ENCODE measurements at regions not wholly inside any gene's neighbourhood (a gene's known extent, or its start where the extent isn't known, plus 50 kb on each side); places are given as distances from the start of the nearest gene placed in this dataset.

DNA sequence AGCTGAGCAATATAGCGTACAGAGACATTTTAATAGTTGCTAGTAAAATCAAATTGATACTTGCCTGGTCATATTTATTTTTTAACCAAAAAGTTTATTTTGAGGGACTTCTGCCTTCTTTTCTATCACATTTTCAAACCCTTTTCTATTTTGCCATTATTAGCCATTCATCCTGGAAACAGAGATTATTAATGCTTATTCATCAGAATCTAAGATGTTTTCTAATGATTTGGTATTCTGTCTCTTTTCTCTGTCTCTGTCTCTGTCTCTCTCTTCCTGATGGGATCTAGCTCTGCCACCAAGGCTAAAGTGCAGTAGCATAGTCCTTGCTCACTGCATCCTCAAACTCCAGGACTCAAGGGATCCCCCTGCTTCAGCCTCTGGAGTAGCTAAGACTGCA, 871.3 kb upstream of the CDH8 start:
- no peak overlapping the region for H3K27ac ChIP-seq (ENCODE audit: low read depth in 1 of 2, low read length in 2 of 2)
- H3K4me1 Mint-ChIP-seq (ENCODE audit: low read depth), result no peaks in the 10 kb centered on the region
- TF ChIP-seq, protein P1, sequence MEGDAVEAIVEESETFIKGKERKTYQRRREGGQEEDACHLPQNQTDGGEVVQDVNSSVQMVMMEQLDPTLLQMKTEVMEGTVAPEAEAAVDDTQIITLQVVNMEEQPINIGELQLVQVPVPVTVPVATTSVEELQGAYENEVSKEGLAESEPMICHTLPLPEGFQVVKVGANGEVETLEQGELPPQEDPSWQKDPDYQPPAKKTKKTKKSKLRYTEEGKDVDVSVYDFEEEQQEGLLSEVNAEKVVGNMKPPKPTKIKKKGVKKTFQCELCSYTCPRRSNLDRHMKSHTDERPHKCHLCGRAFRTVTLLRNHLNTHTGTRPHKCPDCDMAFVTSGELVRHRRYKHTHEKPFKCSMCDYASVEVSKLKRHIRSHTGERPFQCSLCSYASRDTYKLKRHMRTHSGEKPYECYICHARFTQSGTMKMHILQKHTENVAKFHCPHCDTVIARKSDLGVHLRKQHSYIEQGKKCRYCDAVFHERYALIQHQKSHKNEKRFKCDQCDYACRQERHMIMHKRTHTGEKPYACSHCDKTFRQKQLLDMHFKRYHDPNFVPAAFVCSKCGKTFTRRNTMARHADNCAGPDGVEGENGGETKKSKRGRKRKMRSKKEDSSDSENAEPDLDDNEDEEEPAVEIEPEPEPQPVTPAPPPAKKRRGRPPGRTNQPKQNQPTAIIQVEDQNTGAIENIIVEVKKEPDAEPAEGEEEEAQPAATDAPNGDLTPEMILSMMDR (IDR thresholded peaks at IDR 0.05), result no peak
- no peak for DNase-seq
- H3K4me1 ChIP-seq (ENCODE audit: insufficient read depth, low read length), result no peaks in the 10 kb centered on the region
- peaks cover 6% of the 10 kb centered on the region for H3K9me3 Mint-ChIP-seq
- no peaks in the 10 kb centered on the region for H3K27me3 ChIP-seq (ENCODE audit: control insufficient read depth in 1 of 2, insufficient read depth in 2 of 2, low read length in 2 of 2)
- H3K27me3 Mint-ChIP-seq, result no peaks in the 10 kb centered on the region
- intact Hi-C loops (cut with DNase I, micrococcal nuclease), result no loop called here
- H3K36me3 ChIP-seq (ENCODE audit: insufficient read depth, low read length), result no peaks in the 10 kb centered on the region
- ChIA-PET CTCF (no interaction called here), POLR2A (no interaction called here)
- peaks cover 0 to 13% of the 10 kb centered on the region in 2 experiments for H3K9me3 ChIP-seq (ENCODE audit: control insufficient read depth in 1 of 2, insufficient read depth in 1 of 2, low read length in 2 of 2)
- no peaks in the 10 kb centered on the region for H3K36me3 Mint-ChIP-seq (ENCODE audit: low read depth)
- no peak overlapping the region for H3K27ac Mint-ChIP-seq
- H3K4me3 ChIP-seq (ENCODE audit: low read length), result no peak overlapping the region
- no peak for ATAC-seq (ENCODE audit: poor library complexity)
- no peak overlapping the region for H3K4me3 Mint-ChIP-seq

DNA sequence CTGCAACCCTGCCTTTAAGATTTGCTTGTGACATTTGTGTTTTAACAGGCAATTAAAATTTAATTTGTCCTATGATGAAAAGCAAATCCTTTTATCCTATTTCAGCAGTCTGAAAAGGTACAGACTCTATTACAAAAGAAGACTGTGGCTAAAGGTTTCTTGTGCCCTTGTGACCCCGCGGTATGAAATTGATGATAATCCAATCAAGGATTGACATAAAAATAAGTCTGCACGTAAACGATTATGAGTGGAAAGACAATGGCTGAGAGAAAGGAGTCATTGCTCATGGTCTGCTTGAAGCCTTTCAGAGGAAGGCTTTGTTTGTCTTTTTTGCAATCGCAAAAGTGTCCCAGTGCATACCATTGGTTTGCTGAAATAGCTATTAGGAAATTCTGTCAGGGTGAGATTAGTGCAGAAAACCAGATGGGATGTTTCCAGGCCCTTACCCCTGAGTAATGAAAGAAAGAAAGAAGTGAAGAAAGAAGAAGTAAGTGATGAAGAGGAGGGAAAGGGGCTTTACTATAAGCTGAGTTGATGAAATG, 867.8 kb upstream of the CDH8 start:
- H3K27me3 Mint-ChIP-seq, result no peaks in the 10 kb centered on the region
- Histone ChIP-seq H3K36me3 (ENCODE audit: insufficient read depth, low read length) (no peaks in the 10 kb centered on the region), H3K27me3 (ENCODE audit: control insufficient read depth in 1 of 2, insufficient read depth in 2 of 2, low read length in 2 of 2) (no peaks in the 10 kb centered on the region), H3K4me1 (ENCODE audit: insufficient read depth, low read length) (no peaks in the 10 kb centered on the region), H3K9me3 (ENCODE audit: control insufficient read depth in 1 of 2, insufficient read depth in 1 of 2, low read length in 2 of 2) (peaks cover 0 to 13% of the 10 kb centered on the region in 2 experiments), H3K4me3 (ENCODE audit: low read length) (no peak overlapping the region), H3K27ac (ENCODE audit: low read depth in 1 of 2, low read length in 2 of 2) (no peak overlapping the region)
- H3K27ac Mint-ChIP-seq, result no peak overlapping the region
- no peak overlapping the region for H3K4me3 Mint-ChIP-seq
- TF ChIP-seq, protein P1 (IDR thresholded peaks at IDR 0.05), result no peak
- ATAC-seq (ENCODE audit: poor library complexity) (no peak), DNase-seq (no peak)
- H3K36me3 Mint-ChIP-seq (ENCODE audit: low read depth), result no peaks in the 10 kb centered on the region
- CTCF ChIA-PET, result no interaction called here
- H3K9me3 Mint-ChIP-seq, result peaks cover 10% of the 10 kb centered on the region
- intact Hi-C loops (cut with DNase I, micrococcal nuclease), result no loop called here
- no peaks in the 10 kb centered on the region for H3K4me1 Mint-ChIP-seq (ENCODE audit: low read depth)
- POLR2A ChIA-PET, result no interaction called here

DNA sequence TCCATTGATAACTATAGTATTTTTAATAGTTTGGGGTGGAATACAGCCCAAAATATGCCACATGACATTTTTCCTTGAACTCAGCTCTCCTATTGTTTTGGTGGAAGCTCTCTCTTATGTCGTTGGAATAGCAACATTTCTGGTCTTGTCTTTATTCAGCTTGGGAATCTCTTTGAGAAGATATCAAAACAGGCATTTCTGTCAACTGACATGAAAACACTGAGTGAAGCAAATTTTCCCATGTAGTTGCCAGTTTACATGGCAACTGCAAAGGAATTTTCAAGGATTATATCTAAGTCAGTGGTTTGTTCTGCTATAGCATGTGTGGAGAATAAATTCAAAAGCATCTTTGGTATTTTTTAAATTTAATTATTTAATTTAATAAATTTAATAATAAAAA, 863.5 kb upstream of the CDH8 start:
- H3K4me3 ChIP-seq (ENCODE audit: low read length), result no peak overlapping the region
- no peaks in the 10 kb centered on the region for H3K36me3 ChIP-seq (ENCODE audit: insufficient read depth, low read length)
- ATAC-seq (ENCODE audit: poor library complexity) (no peak), DNase-seq (no peak)
- no peaks in the 10 kb centered on the region for H3K4me1 ChIP-seq (ENCODE audit: insufficient read depth, low read length)
- Mint-ChIP-seq H3K4me1 (ENCODE audit: low read depth) (no peaks in the 10 kb centered on the region), H3K27me3 (no peaks in the 10 kb centered on the region), H3K27ac (no peak overlapping the region), H3K36me3 (ENCODE audit: low read depth) (no peaks in the 10 kb centered on the region), H3K4me3 (no peak overlapping the region), H3K9me3 (peaks cover 14% of the 10 kb centered on the region)
- ChIA-PET POLR2A (no interaction called here), CTCF (no interaction called here)
- H3K27me3 ChIP-seq (ENCODE audit: control insufficient read depth in 1 of 2, insufficient read depth in 2 of 2, low read length in 2 of 2), result no peaks in the 10 kb centered on the region
- H3K27ac ChIP-seq (ENCODE audit: low read depth in 1 of 2, low read length in 2 of 2), result no peak overlapping the region
- peaks cover 5 to 10% of the 10 kb centered on the region in 2 experiments for H3K9me3 ChIP-seq (ENCODE audit: control insufficient read depth in 1 of 2, insufficient read depth in 1 of 2, low read length in 2 of 2)
- TF ChIP-seq, protein P1 (IDR thresholded peaks at IDR 0.05), result no peak
- intact Hi-C loops (cut with DNase I, micrococcal nuclease), result no loop called here

Measured in CD4-positive, alpha-beta T cell (primary cell).